Glutamatergic neuron (in vitro differentiated cells): ENCODE measurements at regions not wholly inside any gene's neighbourhood (a gene's known extent, or its start where the extent isn't known, plus 50 kb on each side); places are given as distances from the start of the nearest gene placed in this dataset.

Experiments used
- DNase-seq: peaks from one replicate; pipeline ENCODE4 v3.0.0; 2022
- H3K27ac Mint-ChIP-seq: one replicate; pipeline ENCODE4 v1.8.0; 2020; ENCODE audit warnings: mild to moderate bottlenecking, mixed read lengths, inconsistent platforms; ENCODE audit not compliant: unreplicated experiment
- H3K27me3 Mint-ChIP-seq: one replicate; pipeline ENCODE4 v1.8.0; 2020; ENCODE audit warnings: mild to moderate bottlenecking, moderate library complexity, mixed read lengths, inconsistent platforms; ENCODE audit not compliant: unreplicated experiment
- H3K36me3 Mint-ChIP-seq: one replicate; pipeline ENCODE4 v1.8.0; 2020; ENCODE audit warnings: mild to moderate bottlenecking, mixed read lengths, inconsistent platforms; ENCODE audit not compliant: unreplicated experiment
- H3K4me1 Mint-ChIP-seq: one replicate; pipeline ENCODE4 v1.8.0; 2020; ENCODE audit warnings: mild to moderate bottlenecking, low read depth, mixed read lengths, inconsistent platforms; ENCODE audit not compliant: unreplicated experiment
- H3K4me3 Mint-ChIP-seq: one replicate; pipeline ENCODE4 v1.8.0; 2020; ENCODE audit warnings: mild to moderate bottlenecking, mixed read lengths, inconsistent platforms; ENCODE audit not compliant: unreplicated experiment
- H3K9me3 Mint-ChIP-seq: one replicate; pipeline ENCODE4 v1.8.0; 2020; ENCODE audit warnings: mild to moderate bottlenecking, moderate library complexity, mixed read lengths, inconsistent platforms; ENCODE audit not compliant: unreplicated experiment
- TF ChIP-seq, protein P1 (sequence below): fragments of 200-600 bp; sonication (generic); IDR thresholded peaks from one replicate; pipeline ENCODE4 v1.5.0; 2021; ENCODE audit not compliant: partially characterized antibody, unreplicated experiment

DNA sequence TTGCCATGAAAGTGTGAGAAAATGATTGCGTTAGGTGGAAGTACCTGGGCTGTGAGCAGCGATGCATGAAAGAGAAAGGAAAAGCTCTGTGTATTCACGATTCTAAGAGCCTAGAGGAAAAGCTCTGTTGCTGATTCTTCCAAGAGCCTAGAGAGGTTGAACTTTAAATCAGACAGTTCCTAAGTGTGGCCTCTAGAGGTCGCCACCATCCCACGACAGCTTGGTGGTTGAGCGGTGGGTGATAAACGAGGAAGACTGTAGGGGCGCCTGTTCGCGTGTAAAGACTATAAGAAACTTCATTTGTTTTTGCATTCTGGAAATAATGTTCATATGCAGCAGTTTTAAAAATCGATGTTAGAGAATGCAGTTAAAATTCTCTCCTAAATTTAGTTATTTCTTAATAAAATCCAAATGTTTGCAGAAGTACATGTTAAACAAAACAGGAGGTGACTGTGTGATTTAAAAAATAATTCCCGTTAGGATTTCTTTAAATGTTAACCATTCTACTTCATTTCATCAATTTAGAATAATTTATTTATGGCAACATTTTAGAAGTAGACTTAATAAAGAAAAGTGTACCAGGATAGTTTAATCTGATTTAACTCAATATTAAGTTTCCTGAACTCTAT lies 107.7 kb downstream of the TENT4A start:
- TF ChIP-seq, protein P1, sequence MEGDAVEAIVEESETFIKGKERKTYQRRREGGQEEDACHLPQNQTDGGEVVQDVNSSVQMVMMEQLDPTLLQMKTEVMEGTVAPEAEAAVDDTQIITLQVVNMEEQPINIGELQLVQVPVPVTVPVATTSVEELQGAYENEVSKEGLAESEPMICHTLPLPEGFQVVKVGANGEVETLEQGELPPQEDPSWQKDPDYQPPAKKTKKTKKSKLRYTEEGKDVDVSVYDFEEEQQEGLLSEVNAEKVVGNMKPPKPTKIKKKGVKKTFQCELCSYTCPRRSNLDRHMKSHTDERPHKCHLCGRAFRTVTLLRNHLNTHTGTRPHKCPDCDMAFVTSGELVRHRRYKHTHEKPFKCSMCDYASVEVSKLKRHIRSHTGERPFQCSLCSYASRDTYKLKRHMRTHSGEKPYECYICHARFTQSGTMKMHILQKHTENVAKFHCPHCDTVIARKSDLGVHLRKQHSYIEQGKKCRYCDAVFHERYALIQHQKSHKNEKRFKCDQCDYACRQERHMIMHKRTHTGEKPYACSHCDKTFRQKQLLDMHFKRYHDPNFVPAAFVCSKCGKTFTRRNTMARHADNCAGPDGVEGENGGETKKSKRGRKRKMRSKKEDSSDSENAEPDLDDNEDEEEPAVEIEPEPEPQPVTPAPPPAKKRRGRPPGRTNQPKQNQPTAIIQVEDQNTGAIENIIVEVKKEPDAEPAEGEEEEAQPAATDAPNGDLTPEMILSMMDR = peak; percentile 96
- peak; percentile 84 for DNase-seq
- Mint-ChIP-seq H3K27me3 (peaks cover 2% of the 10 kb centered on the region), H3K36me3 (peaks cover 17% of the 10 kb centered on the region), H3K9me3 (peaks cover 4% of the 10 kb centered on the region), H3K4me3 (no peak overlapping the region), H3K27ac (no peak overlapping the region), H3K4me1 (peaks cover 19% of the 10 kb centered on the region)

DNA sequence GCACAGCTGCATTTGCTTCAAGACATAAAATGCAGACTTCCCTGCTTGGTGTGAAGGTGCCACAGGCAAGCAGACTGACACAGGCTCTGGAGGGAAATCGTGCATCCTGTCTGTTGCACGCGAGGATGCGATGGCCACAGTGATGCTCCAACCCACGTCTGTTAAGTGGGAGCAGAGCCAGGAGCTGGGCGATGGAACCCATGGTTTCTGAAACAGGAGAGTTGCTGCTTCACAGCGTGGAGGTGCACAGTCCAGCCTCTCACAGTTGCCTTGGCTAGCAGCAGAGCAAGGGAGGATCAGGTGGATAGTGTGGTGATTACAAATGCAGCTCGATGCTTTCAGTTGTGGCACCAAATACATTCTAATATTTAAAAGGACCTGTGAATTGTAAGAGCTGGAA lies 108.8 kb downstream of the TENT4A start:
- peaks cover 4% of the 10 kb centered on the region for H3K9me3 Mint-ChIP-seq
- peaks cover 17% of the 10 kb centered on the region for H3K36me3 Mint-ChIP-seq
- peaks cover 2% of the 10 kb centered on the region for H3K27me3 Mint-ChIP-seq
- DNase-seq = no peak
- TF ChIP-seq, protein P1 = no peak
- no peak overlapping the region for H3K27ac Mint-ChIP-seq
- no peak overlapping the region for H3K4me3 Mint-ChIP-seq
- H3K4me1 Mint-ChIP-seq = peaks cover 19% of the 10 kb centered on the region

DNA sequence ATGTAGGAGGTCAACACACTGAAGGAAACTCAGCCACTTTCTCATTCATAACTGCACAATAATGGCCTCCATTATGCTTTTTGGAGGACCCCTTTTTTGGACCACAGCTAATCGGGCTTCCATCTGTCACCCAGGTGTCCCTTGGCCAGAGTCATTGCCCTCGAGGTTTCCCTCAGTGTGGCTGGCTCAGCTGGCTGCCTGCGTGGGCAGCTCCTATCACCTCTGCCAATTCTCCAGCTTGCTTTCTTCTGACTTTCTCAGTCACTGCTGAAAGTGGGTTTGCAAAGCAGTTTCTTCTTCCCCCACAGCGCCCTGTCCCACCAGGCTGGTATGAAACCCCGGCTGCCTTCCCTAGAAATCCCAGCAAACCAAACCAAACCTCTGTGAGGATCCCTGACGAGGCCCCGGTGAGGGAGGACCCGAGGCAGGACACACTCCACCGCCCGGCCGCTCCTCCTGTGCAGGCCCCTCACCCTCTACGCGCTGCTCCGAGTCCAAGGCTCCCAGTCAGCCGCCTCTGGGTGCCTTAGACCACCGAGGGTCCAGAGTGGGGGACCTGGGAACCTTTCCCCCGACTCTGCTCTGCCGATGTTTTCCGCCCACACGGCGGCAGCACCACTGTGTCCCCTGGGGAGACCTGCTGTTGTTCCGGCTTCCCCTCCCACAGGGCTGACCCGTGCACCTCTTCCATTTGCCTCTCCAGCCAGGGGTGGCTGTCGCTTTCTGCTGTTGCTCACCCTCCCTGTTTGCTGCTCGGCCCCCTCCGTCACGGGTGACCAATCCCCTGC lies 109.5 kb downstream of the TENT4A start:
- H3K27me3 Mint-ChIP-seq = peaks cover 2% of the 10 kb centered on the region
- peak overlapping the region; percentile 55 for H3K4me3 Mint-ChIP-seq
- TF ChIP-seq, protein P1 = no peak
- H3K36me3 Mint-ChIP-seq = peaks cover 17% of the 10 kb centered on the region
- H3K9me3 Mint-ChIP-seq = peaks cover 4% of the 10 kb centered on the region
- H3K4me1 Mint-ChIP-seq = peaks cover 19% of the 10 kb centered on the region
- no peak overlapping the region for H3K27ac Mint-ChIP-seq
- DNase-seq = no peak

DNA sequence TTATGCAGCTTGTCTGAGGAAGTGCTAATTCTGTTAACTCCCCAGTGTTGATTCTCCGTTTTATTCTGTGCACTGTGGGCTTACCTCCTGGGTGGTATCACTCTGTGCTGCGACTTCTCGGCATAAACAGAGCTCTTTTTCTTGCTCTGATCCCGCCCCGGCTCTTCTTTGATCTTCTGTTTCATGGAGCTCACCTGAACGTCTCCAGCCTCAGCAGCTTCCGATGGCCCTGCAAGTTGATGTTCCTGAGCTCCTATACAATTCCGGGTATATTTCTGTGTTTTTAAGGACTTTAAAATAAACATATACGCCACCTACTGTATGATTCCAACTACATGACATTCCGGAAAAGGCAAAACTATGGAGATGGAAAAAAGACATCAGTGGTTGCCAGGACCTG lies 110.8 kb downstream of the TENT4A start:
- Mint-ChIP-seq H3K27me3 (peaks cover 2% of the 10 kb centered on the region), H3K9me3 (peaks cover 4% of the 10 kb centered on the region), H3K27ac (no peak overlapping the region), H3K36me3 (peaks cover 17% of the 10 kb centered on the region), H3K4me1 (peaks cover 14% of the 10 kb centered on the region), H3K4me3 (no peak overlapping the region)
- DNase-seq = no peak
- TF ChIP-seq, protein P1 = no peak

DNA sequence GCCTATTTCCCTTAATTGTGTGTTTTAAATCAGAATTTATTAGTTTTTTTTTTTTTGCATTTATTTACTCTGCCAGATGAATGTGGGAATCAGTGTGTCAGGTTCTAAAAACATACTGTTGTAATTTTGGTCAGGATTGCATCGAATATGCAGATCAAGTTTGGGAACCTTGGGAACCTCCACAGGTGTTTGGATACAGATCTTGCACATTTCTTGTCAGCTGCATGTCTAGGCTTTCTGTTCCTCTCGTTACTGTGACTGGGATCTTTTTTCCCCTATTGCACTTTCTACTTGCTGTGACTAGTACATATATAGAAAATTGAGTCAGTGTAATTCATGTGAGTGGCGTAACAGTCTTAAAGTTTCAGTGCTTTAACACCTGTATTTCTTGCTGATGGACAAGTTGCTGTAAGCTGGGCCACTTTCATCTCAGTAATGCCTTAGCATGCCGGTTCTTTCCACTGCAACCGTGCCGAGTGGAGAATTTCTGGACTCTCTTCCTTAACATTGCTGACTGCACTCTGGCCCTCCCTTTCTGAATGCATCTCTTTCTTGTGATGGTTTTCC lies 112.5 kb downstream of the TENT4A start:
- Mint-ChIP-seq H3K9me3 (peaks cover 6% of the 10 kb centered on the region), H3K4me3 (no peak overlapping the region), H3K36me3 (peaks cover 17% of the 10 kb centered on the region), H3K27me3 (peaks cover 3% of the 10 kb centered on the region), H3K27ac (no peak overlapping the region), H3K4me1 (peaks cover 6% of the 10 kb centered on the region)
- no peak for DNase-seq
- TF ChIP-seq, protein P1 = no peak
